GM18868 (cell line): ENCODE measurements at regions not wholly inside any gene's neighbourhood (a gene's known extent, or its start where the extent isn't known, plus 50 kb on each side); places are given as distances from the start of the nearest gene placed in this dataset.

Source experiments
- ATAC-seq: cut with Tn5 transposase; IDR thresholded peaks from one replicate; pipeline ENCODE4 v1.9.1; 2021; ENCODE audit warnings: mild to moderate bottlenecking, moderate library complexity; ENCODE audit not compliant: unreplicated experiment

GRCh38 chr14:36035675-36036074, 140.8 kb downstream of the PTCSC3 start:
- ATAC-seq = no peak

- ATAC-seq = no peak
These were observed 147.9 kb downstream of the PTCSC3 start for GRCh38 chr14:36028665-36029064.

DNA sequence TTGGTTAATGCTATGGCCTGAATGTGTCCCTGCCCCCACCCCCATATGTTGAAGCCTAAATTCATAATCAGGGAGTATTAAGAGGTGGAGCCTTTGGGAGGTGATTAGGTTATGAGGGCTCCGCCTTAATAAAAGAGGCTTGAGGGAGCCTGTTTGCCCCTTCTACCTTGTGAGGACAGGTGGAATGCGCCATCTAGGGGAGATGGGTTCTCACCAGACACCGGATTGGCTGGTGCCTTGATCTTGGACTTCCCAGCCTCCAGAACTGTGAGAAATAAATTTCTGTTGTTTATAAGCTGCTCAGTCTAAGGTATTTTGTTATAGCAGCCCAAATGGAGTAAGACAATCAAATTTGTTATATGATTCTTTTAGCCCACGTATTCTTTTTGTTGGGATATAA, 148.3 kb downstream of the PTCSC3 start:
- ATAC-seq = no peak

GRCh38 chr14:36027354-36027753, 149.2 kb downstream of the PTCSC3 start:
- ATAC-seq = no peak

DNA sequence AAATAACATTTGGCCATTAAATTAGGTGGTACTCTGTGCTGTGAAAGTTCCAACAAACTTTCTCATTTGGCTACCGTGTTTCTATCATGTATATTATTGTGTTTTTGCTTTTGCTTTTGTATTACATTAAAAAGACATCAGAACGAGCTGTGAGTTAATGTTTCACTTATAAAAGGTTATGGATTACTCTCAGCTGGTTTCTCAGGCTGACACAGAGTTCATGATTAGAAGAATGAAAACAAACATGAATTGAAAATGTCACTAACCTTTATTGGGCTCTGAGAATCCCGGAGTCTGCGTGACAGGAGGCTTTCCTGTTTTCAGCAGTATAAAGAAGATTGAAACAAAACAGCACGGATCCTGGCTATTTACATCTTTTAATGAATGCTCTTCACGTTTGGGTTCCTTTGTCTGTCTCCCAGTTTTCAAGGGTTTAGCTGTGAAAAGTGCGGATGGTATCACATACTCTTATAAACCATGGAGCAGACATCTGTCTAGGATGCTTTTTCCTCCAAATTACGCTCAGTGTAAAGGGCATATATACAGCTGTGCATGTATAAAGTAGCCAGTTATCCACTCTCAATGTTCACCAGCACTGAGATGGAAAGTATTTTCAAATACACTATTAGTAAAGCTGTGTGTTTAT, 153.6 kb downstream of the PTCSC3 start:
- no peak for ATAC-seq

- peak; percentile 23 for ATAC-seq
These were observed 154.8 kb downstream of the PTCSC3 start for GRCh38 chr14:36021591-36022320.

DNA sequence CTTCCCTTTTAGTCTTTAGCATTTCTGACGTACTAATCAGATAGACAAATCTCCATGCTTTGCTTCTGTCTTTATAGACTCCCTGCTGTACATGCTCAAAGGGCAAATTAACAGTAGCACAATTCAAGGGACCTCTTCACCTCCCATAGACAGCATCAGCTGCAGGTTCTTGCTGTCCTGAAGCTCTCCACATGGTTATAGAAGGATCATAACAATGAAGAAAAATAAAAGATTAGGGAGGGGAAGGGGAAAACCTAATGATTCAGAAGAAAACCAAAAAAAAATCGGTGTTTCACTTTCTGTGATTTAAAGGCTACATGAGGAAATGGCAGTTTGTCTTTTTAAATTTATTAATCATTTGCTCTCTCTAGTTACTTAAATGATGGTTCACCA, 155.5 kb downstream of the PTCSC3 start:
- ATAC-seq = peak; percentile 71

- no peak for ATAC-seq
These were observed 156.1 kb downstream of the PTCSC3 start for GRCh38 chr14:36020120-36021029.

DNA sequence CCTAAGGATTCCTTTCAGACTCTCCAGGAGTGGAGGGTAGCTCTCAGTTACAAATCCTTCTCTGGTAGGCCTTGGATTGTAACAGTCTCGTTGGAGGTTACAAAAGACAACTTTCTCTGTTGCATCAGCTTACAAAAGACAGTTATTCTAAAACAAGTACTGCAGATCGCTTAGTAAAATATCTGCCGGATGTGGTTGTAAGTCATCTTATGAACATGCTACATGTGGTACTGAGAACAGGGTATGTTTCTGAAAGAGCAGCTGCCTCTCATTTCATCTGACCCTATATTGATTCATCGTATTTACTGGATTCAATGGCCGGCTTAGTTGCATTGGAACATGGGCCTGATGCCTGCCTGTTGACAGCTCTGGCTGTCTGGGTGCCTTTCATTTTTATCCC, 157.4 kb downstream of the PTCSC3 start:
- ATAC-seq = no peak

DNA sequence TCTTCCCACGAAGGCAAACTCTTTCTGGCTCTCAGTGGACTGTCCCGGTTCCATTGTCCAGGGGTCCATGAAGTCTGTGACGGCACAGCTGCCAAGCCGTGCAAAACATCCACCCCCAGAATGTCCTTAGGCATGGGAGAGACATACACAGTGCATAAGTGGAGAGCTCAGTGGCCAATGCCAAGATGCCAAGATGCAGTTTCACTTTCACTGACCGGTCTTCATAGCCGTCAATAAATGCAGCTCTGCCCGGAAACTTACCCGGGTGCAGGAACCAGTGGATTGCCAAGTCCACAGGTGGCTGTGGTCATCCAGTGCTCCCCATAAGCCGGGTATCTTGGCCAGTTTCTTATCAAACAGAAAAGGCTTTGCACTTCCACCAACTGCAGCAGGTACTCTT, 162.3 kb downstream of the PTCSC3 start:
- ATAC-seq = no peak

GRCh38 chr14:36013483-36013882, 163.0 kb downstream of the PTCSC3 start:
- ATAC-seq = no peak

DNA sequence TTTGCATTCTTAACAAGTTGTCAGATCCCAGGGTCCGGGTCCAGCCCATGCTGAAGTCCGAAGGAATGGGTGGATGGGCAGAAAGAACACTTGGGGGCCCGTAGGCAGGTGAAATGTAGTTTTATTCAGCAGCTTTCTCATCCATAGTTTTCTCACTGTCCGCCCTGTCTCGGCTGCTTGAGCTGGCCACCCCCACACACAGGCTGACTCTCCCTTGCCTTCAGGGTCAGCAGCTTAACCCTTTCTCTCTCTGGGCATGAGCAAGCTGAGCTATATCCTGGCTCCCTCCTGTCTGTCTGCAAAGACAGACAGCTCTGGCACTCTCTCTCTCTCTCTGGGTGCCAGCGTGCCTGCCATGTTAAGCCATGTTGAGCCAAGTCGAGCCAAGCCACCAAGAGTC, 163.9 kb downstream of the PTCSC3 start:
- no peak for ATAC-seq

- no peak for ATAC-seq
These were observed 166.9 kb downstream of the PTCSC3 start for GRCh38 chr14:36009643-36010042.

DNA sequence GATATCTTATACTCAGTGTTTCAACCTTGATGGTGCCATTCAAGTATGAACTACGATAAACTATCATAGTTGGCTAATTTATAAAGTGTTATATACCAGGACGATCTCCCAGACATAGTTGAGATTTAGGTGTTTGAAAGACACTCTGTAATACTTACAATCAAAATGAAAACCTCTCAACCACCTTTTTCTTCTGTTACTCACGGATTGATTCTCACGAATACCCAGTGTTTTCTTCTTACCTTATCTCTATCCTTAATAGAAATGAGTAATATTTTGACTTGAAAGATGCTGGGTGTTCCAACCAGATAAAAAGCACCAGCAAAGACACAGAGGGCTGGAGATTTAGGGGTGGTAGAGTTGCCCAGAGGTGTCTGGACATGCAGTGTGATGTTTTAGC, 169.9 kb downstream of the PTCSC3 start:
- no peak for ATAC-seq

DNA sequence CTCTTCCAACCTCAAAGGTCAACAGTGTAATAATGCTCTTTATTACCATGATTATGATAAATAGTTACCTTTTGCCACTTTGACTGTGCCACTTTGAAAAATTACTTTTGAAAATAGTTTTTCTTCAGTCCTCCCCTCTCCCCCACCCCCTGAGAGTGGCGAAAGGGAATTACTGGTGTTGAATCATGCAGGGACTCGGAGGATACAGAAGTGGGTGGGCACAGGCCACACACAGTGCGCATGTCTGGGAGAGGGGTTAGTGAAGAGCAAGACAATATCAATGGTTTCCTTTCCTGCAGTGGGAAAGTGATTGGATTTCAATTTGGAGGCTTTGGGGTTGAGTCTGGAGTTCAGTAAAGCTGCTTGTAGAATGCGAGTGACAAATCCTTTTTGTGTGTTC, 170.9 kb downstream of the PTCSC3 start:
- no peak for ATAC-seq

DNA sequence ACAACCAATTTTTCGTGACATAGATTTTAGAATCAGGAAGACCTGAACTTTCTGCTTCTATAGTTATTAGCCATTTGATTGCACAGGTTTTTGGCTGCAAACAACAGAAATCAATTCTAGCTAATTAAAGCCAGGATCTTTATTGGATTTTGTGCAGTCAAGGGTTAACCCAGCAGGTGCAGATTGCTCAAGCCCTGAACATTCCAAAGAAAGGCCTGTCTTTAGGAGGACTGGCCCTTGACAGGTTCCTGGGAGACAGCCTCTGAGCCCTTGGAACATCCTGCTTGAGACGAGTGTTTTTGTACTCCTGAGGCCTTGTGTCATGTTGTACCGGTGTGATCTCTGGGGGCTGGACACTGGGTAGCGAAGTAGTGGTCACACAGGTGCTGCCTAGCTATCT, 174.6 kb downstream of the PTCSC3 start:
- ATAC-seq = no peak

DNA sequence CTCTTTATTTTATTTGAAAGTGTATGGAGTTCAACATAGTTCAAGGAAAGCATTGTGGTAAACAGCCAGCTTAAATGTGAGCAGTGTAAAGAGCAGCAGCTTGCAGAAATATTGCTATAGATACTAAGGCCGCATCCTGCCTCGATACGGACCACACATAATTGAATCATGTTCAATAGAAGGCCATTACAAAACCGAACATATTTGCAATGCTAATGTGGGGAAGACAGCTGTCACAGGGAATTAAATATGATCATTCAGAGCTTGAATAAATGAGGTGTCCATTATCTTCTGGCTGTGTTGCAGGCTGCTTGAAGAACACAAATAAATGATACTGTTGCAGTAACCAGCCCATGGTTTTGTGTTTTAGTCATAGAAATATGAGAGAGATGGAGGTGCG, 173.2 kb downstream of the BRMS1L start:
- no peak for ATAC-seq

GRCh38 chr14:35998303-35998702, 172.2 kb downstream of the BRMS1L start:
- no peak for ATAC-seq

DNA sequence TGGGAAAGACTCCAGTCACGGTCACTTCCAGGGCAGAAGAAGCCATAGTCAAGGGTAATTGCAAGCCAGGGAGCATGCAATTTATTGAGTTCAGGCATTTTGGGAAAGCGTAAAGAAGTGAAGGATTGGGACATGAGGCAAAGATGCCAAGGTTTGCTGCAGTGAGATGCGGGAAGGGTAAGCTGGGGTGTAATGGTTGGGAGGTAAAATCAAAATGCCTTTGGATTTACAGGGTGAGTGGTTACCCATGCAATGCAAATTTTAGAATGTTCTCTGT, 167.5 kb downstream of the BRMS1L start:
- ATAC-seq = no peak

- no peak for ATAC-seq
These were observed 166.9 kb downstream of the BRMS1L start for GRCh38 chr14:35992816-35993683.

- ATAC-seq = no peak
These were observed 165.2 kb downstream of the BRMS1L start for GRCh38 chr14:35991356-35991755.
